DLD1 (cell line): ENCODE measurements at regions not wholly inside any gene's neighbourhood (a gene's known extent, or its start where the extent isn't known, plus 50 kb on each side); places are given as distances from the start of the nearest gene placed in this dataset.
"Not testable (repeated sequence)": the region's sequence is repeated elsewhere in the genome, so short reads cannot be mapped to it uniquely, and the experiment has no call there.

ENCODE experiments used
- in situ Hi-C: cut with HindIII; loops from 2 replicates; pipeline ENCODE4 v1.10.0; 2017; ENCODE audit warnings: low sequenced_read_pairs

DNA sequence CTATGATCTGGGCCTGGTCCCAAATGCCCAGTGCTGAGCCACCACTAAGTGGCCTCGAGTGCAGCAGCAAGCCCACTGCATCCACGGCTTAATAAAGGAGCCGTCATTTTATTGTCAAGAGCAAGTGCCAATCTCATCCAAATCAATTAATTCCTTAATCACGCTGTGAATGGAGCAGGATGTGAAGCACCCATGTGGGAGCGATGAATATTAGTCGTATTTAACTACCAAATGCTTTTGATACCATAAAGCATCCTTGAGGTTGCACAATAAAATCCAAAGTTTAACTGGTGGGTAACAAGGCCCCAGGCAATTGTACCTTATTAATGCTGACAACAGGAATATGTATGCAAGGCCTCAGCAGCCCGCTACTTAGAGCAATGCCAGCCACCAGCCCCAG is 226.0 kb upstream of the C16orf82 start:
- in situ Hi-C loops, result no loop called here

DNA sequence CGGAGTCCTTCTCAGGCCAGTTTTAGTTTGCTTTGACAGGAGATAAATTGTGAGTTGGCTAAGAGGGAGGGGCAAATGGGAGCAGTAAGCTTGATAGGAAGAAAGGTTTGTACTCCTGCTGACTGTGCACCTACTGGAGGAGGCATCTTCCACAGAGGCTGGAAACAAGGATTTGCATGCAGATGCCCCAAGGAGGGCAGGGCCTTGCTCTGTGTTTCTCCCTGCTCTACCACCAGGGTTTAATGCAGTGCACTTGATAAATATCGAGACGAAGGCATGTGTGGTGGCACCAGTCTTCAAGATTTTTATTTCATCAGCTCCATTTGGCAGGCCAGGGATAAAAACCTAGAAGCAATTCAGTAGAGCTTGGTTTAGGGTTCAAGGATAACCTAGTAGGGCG is 210.5 kb upstream of the C16orf82 start:
- in situ Hi-C loops, result no loop called here

DNA sequence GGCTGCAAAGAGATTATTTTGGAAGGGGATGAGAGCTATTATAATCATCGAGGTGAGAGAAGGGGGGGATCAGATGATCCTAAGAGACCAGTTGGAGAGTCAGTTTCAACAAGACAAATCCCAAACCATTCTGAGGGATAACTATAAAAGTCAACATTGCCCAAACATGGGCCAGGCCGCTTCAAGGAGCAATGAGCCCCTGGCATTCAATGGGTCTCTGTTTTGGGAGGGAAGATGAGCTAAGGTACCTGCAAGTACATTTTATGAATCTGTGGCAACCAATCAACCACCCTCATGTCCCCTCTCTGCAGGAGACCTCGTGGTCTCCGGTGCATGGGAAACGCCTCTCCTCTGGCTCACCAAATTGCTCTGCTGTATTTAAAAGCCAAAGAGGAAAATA is 209.9 kb upstream of the C16orf82 start:
- in situ Hi-C loops, result no loop called here

DNA sequence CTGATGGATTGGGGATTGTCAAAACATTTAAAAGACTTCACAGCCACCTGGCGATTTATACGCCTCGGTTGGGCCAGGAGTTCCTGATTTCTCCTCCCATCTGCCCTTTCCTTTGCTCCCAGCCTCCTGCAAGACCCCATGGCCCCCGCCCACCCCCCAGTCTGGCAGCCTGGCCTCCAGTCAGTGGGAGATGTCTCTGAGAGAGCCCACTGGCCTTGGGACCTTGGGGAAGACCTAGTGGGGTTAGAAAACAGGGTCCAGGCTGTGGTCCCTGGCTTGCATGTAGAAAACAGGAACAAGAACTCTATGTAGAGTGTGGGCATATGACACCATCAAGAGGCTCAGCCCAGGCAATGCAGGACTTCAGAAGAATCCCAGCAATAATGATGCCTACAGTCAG is 209.4 kb upstream of the C16orf82 start:
- in situ Hi-C loops, result no loop called here

DNA sequence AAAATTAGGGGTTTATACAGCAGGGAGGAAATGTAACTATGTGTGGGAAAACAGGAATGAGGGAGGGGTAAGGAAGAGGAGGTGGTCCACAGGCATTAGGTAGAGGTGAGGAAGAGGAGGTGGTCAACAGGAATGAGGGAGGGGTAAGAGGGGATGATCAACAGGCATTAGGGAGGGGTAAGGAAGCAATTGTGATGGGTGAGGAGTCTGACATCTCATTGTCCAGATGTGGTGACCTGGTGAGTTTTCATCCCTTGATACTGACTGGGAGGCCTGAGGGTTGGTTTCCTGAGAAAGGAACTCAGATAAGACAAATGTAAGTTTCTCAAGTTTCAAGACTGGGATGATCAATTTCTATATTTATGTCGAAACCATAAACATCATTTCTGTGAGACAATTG is 206.2 kb upstream of the C16orf82 start:
- in situ Hi-C loops, result no loop called here

DNA sequence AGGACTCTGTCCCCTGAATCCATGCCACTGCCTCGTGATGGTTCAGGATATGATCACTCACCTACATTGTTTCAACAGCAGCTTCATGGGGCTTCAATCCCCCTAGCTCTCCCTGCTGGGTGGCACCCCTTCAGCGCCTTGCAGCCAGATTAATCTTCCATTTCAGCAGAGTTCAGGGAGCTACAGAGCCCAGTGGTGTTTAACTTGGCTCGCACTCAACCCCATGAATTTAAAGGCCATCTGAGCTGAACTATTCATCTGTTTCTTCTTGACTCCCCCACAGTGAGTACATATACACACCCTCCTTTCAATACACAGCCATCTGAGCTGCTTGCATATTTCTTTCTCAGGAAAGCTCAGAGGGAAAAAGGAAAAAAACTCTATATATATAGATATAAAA is 202.8 kb upstream of the C16orf82 start:
- in situ Hi-C loops, result no loop called here

DNA sequence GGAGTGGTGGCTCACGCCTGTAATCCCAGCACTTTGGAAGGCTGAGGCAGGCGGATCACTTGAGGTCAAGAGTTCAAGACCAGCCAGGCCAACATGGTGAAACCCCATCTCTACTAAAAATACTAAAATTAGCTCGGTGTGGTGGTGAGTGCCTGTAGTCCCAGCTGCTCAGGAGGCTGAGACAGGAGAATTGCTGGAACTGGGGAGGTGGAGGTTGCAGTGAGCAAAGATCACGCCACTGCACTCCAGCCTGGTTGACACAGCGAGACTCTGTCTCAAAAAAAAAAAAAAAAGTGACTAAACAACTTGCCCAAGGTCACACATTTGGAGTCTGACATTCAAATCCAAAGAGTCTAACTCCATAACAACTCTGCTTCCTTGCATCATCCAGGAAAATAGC is 192.4 kb upstream of the C16orf82 start:
- in situ Hi-C loops, result not testable (repeated sequence)

DNA sequence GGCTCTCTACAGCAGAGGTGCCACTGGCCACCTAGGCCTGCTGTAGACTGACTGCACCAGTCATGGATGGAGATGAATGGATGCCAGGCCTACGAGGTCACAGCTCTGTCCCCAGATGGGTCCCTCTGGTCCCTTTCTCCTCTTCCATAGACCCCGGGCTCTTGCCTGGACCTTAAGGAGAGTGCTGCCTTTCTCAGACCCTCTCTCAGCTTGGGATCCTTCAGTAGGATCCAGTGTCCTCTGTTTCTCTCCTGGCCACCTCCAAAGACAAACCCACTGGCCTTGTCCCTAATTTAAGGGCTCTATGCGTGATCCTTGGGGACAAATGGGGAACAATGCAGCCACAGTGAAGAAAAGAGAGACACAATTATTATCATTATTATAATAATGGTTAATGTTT is 189.3 kb upstream of the C16orf82 start:
- in situ Hi-C loops, result no loop called here

DNA sequence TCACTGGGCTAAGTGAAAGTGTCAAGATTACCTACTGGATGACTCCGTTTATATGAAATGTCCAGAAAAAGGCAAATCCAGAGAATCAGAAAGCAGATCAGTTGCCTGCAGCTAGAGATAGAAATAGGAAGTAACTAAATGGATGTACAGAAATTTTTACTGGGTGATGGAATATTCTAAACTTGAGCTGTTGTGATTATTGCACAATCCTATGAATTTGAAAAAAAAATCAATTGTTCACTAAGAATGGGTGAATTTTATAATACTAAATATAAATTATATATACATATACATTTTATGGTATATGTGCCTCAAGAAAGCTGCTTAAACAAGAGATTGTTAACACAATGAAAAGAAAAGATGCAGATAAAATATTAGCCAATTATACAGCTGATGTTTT is 181.1 kb upstream of the C16orf82 start:
- in situ Hi-C loops, result no loop called here

DNA sequence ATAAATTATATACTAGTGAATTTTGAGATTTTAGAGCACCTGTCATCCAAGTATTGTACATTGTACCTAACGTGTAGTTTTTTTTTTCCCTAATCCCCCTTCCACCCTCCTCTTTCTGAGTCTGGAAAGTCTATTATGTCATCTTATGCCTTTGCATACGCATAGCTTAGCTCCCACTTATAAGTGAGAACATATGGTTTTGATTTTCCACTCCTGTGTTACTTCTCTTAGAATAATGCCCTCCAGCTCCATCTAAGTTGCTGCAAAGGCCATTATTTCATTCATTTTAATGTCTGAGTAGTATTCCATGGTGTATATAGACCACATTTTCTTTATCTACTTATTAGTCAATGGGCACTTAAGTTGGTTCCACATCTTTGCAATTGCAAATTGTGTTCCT is 177.0 kb upstream of the C16orf82 start:
- in situ Hi-C loops, result no loop called here

DNA sequence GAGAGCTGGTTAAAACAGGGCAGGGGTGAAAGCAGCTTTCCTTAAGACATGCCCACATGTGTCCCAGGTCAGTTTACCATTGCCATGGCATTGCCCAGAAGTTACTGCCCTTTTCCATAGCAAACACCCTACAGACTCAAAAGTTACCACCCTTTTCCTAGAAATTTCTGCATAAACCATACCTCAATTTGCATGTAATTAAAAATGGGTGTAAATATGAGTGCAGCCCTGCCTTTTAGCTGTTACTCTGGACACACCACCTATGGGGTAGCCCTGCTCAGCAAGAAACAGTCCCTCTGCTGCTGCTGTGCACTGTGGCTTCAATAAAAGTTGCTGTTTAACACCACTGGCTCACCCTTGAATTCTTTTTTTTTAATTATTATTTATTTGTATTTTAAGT is 168.5 kb upstream of the C16orf82 start:
- in situ Hi-C loops, result no loop called here

DNA sequence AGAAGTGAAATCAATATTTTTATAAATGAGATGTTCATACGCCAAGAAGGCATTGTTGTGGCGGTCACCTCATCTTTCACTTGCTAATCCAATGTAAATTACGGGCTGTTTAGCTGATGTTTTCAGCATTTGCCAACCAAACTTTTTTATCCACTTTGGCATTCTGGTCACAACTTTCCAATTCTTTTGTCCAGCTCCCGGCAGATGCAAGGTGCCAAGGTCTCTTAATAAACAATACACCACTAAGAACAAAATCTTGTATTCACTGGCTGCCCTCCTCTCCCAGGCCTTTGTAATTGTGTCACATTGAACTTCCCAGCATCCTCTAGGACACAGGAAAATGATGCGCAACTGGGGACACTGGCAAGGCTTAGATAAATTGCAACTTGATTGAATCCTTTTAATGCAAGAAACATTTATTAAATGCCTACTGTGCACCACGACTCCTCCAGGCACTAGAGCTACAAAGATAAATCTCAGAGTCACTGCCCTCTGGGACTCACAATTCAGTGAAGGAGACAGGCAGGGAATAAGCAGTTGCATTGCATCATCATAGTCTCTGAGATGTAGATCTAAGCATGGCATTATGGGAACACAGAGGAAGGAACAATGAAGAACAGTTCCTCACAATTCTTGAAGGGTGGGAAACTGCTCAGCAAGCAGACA is 165.4 kb upstream of the C16orf82 start:
- in situ Hi-C loops, result no loop called here

DNA sequence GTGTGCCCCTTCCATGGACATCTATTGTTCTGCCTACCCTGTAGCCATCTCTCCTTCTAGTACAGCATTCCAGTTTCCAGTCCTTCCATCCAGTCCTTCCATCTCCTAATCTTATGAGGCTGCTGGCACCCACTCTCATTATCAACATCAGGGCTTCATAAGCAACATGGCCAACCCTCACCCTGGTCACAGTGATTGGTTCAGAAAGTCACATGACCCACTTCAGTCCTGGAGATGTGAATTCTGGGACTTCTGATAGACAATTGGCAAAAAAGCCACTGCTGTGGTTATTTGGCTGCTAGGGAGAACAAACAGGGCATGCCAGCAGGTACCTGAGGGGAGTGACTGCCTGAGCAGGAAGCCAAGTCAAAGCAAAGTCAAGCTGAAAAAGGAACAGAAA is 164.7 kb upstream of the C16orf82 start:
- in situ Hi-C loops, result no loop called here

DNA sequence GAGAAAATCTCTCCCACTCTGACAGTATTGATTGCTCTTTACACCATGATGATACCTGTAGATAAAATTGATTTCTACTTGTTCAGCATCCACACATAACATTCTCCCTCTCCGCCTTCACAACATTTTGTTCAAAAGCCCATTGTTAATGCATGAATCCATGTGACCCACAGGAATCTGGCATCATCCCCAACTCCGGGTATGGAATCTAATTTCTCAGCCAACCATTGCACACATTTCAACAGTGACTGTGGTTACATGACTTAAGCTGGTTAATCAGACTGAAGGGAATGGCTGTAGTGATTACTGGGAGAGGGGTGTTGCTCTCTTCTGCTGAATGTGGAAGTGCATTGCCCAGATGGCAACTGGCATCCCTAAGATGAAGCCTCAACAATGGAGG is 161.4 kb upstream of the C16orf82 start:
- in situ Hi-C loops, result no loop called here

DNA sequence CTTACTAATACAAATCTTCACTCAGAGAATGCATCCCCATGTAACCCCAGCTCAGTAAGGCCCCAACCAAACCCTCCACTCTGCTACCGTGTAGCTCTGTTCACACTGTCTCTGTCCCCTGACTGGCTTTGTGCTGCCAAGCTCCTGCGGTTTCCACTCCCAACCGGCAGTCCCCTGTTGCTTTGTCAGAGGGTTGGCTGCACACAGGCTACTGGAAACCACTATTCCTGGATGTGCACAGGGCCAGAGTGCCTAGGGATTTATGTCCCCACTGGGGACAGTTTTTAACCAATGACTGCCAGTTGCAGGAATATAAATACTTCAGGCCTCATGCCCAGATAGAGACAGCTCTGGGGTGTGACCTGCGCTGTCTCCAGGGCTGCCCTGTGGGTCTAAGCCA is 157.1 kb upstream of the C16orf82 start:
- in situ Hi-C loops, result no loop called here

DNA sequence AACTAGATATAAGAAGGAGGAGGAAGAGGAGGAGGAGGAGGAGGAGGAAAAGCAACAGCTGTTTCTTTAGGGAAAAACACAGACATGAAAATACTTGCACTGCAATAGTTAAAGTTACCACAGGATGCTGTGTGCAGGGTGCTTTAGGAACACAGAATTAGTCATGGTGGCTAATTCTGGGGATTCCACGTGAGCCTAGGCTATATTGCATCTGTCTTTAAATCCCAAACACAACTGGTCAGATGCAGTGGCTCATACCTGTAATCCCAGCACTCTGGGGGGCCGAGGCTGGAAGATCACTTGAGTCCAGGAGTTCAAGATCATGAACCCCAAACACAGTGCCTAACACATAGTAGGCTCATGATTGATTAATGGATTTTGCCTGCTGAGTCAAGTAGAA is 155.3 kb upstream of the C16orf82 start:
- in situ Hi-C loops, result no loop called here

DNA sequence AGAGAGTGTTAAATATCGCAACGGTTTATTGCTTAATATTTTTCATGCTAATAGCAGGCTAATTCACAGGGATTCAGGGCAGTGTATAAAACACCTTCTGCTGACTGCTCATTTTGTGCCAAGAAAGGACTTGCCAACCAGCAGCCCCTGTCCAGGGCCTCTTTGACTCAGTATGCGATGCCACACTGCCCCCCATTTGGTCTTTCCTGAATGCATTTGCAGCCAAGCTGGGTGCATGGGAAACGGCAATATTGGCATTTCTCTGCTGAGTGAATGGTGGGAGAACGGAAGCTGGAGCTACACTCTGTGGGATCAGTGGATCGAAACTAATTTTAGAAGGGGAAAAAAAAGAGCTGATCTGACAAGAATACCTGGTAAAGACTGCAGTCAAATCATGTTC is 152.9 kb upstream of the C16orf82 start:
- in situ Hi-C loops, result no loop called here

DNA sequence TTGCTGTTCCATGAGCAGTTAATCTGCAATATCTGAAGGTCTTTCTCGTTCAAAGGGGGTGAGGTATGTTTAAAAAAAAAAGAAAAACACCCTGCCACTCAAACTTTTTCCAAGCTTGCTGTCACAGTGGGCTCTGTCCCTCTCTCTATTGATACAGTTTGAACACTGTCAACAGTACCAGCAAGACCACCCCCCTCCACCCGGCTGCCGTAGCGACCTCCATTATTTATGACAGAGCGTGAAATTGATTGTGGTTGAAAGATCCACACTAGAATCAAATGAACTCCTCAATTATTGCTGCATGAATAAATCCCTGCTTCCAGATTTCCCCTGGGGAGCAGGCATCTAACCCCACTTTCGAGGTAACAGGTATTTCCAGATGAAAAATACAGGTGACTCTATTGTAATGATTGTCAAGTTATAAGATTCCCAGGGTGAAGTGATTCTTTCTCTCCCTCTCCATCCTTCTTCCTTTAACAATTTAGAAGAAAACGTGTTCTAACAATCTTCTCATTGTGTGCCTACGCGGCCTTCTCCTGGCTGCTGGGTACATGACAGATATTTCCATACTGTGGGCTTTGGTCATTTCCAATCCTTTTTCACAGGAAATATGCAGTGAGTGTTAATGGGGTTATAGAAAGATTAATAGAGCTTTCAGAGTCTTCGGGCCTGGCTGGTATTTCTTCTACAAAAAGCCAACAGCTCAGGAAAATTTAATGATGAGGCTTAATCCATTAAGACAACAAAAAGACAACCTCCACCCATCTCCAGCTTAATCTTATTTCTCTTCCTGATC is 135.7 kb upstream of the C16orf82 start:
- in situ Hi-C loops, result no loop called here

DNA sequence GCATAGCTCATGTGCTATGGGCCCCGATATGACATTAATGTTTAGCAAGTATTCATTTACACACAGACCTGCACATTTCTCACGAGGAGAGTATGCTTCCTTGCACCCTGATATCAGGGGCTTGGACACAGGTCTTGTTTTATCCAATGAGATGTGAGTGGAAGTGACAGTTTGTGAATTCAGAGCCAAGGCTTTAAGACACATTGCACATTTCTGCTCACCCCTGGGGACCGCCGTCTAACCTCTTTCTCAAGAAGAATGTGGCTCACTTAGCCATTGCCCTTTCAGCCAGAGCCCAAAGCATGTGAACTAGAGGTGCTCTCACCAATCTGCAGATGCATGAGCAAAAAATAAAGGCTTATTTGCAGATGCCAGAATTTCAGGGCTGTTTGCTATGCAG is 116.1 kb upstream of the C16orf82 start:
- in situ Hi-C loops, result no loop called here

DNA sequence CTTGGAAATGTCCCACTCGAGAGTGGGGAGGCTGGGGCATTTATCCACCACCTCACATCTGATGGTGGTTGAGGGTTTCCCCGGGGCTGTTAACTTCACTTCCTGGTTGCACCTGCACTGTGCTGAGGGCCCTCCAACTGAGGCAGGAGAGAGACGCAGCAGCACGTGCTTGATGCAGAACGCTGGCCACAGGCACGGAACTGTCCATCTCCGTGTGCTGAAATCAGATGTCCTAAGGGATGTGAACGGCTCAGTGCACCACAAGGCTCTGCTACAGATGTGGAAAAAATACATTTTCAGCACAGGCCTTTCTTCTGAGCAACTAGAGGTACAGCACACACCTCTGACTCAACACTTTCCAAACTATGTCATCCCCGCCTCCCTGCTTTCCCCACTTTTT is 114.8 kb upstream of the C16orf82 start:
- in situ Hi-C loops, result no loop called here

DNA sequence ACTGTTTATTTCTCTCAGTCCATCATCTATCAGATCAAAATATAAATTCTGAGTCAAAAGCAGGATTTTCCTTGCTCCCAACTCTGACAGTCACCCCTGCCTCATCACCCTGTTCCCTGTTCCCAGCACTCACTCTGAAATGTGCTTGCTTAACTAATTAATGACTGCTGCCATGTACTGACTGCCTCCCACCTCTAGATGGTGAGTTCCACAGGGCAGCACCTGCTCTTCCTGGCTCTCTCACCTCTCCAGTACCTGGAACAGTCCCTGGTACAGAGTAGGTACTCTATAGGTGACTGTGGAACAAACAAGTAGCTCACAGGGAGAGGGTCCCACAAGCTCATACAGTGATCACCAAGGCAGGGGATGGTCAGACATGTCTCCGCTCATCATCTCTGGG is 114.3 kb upstream of the C16orf82 start:
- in situ Hi-C loops, result no loop called here

DNA sequence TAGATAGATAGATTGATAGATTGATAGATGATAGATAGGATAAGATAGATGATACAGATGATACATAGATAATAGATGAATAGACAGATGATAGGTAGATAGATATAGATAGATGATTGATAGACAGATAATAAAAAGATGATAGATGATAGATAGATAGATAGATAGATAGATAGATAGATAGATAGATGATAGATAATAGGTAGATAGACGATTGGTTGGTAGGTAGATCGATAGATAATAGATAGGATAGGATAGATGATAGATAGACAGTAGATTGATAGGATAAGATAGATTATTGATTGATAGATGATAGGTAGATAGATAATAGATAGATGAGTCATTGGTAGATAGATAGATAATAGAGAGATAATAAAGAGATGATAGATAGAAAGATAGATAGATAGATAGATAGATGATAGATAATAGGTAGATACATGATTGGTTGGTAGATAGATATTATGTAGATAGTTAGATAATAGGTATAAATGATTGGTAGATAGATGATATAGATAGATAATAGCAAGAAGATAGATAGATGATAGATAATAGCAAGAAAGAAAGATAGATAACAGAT is 109.4 kb upstream of the C16orf82 start:
- in situ Hi-C loops, result no loop called here
